RKO (cell line): ENCODE measurements at regions not wholly inside any gene's neighbourhood (a gene's known extent, or its start where the extent isn't known, plus 50 kb on each side); places are given as distances from the start of the nearest gene placed in this dataset.
"Not testable (repeated sequence)": the region's sequence is repeated elsewhere in the genome, so short reads cannot be mapped to it uniquely, and the experiment has no call there.

Experiments
- DNase-seq: peaks from one replicate; pipeline ENCODE4 v3.0.0-alpha.2; 2016; ENCODE audit warnings: low spot score

DNA sequence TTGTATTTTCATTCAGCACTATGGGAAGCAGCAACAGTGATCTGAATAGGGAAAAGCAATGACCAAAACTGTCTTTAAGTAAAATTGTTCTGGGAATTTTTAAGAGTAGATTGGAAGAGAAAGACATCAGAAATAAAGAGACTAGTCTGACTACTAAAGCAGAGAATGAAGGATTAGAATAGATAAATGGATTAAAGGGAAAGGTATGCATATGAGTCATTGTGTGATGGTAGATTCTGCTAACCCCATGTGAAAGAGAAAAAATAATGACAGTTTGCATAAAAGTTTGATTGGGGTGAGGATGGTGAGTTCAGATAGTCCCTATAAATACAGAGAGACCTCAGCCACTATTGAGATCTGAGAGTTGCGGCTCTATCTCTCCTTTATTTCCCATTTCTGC lies 139.6 kb upstream of the DCC start:
- DNase-seq = no peak

DNA sequence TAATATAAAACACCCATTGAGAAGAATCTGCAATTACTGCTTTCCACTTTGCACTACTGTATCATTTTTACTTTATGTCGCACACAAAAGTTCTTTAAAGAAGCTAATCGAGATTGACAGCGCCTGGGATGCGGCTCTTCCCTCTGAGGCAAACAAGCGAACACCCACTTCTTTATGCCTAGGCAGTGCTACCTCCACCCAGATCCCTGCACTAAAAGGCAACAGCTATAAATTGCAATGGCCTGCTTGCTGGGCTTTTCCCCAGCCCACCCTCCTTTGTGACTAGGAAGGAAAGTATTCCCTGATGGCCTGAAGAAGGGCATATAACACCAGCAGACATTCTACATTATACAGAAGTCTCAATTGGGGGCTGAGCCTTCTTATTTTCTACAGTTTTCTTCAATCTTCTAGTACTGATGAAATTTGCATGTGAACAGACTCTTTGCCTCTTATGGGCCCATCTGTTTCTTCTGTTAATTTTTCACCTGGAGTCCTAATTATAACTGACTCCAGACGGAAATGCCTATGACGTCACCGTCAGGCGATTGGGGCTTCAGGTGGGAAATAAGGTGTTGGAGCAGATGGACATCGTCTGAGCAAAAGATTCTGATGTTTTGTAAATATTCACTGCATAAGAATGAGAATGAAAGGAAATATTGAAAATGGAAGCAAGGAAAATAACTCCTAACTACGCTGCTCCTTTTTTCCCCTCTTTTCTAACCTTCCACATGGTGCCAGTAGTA lies 138.9 kb upstream of the DCC start:
- no peak for DNase-seq

DNA sequence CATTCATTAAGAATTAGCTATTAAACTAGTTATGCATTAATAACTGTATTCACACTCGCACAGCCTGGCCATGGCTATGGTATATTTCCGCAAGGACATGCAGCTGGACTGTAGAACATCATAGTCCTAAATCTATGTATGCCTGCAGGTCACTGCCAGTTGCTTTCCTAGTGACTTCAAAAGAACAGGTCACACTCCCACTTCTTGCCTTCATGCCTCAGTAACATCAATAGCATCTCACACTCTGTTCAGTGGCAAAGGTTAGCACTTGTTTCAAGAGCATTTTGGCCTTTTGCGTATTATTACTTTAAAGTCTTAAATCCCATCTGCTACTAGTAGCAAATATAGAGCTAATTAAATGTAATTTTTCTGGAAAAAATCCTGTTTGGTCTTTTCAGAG lies 131.4 kb upstream of the DCC start:
- no peak for DNase-seq

DNA sequence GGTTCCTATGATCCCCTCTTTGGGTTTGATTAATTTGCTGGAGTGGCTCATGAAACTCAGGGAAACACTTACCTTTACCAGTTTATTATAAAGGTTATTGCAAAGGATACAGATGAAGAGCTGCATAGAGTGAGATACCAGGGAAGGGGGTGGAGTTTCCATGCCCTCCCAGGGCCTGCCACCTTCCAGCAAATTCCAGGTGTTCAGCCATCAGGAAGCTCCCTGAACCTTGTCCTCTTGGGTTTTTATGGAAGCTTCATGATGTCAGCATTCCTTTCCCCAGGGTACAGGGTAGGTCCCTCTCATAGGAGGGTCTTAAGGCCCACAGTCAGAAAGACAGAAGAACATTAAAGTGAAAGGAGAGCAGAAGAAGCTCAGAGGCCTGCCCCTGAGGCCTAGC lies 123.9 kb upstream of the DCC start:
- no peak for DNase-seq

DNA sequence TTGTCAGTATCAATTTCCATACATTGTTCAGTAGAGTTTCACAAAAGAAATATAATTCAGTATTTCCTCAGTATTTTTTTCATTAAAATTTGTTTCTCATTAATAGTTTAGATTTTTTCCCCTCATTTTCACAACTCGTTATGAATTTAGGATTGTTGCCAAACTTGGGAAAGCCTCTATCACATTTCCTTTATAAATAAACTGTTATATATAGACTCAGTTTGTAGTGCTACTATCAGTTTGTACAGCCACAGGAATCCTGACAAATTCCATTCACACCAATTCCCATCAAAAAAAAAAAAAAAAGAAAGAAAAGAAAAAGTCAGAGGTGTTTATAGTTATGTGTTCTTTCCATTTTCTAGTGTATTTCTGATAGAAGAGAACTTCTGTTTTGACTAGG lies 123.3 kb upstream of the DCC start:
- DNase-seq = no peak

DNA sequence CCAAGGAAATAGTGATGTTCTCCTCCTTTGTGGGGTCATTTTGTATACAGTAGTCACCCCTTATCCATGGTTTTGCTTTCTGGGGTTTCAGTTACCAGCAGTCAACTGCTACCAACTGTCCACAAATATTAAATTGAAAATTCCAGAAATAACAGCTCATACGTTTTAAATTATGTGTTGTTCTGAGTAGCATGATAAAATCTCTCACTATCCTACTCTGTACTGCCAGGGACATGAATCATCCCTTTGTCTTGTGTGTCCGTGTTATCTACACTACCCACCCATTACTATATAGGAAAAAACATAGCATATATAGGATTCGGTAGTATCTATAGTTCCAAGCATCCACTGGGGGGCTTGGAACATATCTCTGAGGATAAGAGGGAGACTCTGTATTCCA lies 120.9 kb upstream of the DCC start:
- no peak for DNase-seq

DNA sequence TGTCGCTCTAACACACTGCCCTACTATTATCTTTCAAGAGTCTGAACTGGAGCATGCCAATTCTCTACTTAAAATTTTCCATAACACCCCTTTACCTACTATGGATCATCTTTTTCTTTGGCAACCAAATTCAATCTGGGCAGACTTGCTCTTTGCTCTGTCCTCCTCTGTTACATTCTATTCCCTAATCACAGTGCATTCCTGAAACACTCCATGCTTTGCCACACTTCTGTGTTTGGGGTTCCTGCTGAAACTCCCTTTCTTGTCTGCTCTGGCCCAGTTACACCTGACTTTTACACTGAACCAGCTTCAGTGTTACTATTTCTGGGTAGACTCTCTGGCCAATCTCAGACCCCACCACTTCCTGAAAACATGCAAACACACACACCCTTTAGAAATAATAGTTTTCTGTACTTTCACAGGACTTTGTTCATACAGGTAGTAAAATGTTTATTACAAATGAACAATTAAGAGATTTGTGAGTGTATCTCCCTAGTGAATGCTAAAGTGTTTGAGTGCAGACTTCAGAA lies 119.9 kb upstream of the DCC start:
- no peak for DNase-seq

DNA sequence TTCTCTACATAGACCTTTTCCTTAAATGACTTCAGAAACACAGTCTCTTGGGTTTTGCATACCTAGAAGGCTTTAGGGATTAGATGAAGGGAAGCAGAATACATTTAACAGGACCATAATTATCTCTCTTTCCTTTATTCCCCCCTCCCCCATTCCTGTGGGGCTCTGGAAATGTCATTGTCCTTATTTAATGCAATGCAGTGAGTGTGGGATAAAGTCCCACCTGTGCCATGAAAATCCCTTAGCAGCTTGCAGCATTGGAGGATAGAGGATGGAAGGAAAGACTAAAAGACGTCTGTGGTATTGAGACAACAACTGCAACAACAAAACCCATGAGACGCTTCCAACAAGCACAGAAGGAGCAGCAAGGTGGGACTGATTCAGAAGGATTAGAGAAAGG lies 117.8 kb upstream of the DCC start:
- DNase-seq = no peak

DNA sequence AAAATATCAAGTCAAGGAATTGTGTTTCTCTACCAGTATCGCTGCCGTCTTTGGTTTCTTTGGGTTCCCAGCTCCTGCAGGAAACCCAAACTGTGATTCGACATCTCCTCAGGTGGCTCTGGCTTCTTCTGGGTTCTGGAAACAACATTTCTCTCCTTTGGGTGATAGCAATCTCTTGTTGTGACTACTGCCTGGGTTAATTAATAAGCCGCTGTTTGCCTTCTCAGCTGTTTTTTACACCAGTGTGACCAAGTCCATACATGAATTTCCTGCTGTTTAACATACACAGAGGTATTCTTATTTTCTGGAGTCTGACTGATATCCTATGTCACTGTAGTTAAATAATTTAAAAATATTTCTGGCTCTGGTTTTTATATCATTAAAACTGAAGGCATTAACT lies 112.5 kb upstream of the DCC start:
- no peak for DNase-seq

DNA sequence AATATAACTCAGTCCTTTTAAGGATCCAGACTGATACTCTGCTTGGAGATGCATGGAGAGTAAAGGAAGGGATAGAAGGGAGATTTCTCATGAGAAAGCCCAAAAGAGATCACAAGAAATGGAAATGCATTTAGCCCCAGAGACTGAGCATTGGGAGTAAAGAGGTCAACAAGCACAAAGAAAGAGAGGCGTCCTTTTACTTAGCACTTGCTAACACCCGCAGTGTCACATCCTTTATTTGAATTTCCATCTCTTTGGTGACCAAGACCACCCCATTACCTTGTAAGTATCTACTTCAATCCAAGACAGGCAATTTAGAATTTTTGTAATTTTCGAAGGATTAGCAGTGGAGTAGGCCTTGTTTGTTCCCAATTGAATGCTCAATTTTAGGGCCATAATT lies 111.8 kb upstream of the DCC start:
- DNase-seq = no peak

DNA sequence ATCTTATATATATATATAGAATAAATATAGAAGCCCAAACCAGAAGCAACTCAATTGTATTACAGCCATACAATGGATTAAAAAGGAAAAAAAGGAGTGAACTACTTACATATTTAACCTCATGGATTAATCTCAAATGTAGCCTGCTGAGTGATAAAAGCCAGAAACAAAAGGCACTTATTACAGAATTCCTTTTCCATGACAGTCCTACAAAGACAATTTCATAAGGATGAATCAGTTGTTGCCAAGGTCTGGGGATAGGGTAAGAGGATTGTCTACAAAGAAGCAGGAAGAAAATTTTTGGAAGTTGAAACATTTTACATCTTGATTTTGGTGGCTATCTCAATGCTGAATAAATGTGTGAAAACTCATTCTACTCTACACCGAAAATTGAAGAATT lies 103.9 kb upstream of the DCC start:
- DNase-seq = no peak

DNA sequence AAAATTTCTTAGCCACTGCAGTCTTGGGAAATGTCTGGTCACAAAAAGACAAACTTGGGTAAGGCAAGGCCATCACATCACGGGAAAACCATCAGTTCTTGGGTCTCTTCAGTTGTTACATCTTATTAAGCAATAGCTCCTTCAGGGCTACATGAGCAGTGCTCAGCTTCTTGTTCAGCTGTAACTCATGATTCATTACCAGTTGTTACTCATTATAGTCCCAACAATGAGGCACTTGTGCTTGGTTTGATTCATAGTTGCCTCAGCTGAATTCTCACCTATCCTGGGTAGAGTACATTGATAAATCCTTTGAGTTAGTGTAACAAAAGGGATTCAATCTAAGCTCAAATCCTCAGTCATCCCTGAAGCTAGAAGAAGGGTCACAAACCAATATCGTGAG lies 102.4 kb upstream of the DCC start:
- peak; percentile 60 for DNase-seq

DNA sequence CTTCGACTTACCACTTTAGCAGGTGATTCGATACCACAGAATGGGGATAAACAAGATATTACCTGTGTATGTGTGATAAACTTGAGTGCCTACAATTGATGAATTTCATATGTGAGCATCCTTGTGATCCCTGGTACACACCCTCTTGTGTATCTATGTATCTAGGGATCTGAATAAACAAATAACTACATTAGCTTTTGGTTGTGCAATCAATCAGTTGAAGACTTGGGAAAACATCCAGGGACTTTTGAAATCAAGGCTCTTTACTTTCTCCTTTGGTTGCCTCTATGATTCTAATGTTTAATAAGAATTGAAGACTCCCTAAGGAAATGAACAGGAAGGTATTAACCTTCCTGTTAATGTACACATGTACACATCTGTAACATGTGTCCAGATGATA lies 97.3 kb upstream of the DCC start:
- no peak for DNase-seq

DNA sequence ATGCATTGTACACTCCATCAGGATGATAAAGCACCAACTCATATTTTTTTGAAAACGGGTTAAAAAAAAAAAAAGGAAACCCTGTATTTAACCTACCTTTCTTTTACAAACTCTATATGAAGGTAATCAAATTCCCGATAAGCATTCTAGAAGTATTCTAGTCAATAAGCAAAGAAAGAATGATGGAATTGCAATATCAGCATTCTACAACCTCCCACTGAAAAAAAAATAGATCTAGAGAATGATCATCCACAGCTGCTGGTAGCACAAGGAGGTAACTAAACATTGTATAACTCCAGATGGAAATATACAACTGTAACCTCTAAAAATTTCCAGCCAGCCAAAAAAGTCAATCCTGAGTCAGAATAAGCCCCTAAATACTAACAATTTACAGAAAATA lies 95.3 kb upstream of the DCC start:
- DNase-seq = no peak

DNA sequence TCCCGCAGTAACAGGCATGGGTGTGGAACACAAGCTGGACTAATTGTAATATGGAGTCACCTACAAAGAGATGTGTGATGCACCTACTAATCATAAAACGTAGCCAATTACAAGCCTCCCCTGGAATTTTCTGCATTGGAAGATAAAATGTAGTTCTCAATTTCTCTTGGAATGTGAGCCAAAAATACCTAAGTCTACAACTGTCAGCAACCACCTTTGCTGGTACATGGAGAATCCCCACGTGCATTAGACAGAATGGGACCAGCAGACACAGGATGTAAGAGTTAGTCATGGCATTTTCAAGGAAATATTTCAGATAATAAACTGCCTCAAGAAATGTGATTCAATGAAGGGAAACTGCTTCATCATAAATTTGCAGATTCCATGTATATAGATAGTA lies 85.6 kb upstream of the DCC start:
- DNase-seq = no peak

DNA sequence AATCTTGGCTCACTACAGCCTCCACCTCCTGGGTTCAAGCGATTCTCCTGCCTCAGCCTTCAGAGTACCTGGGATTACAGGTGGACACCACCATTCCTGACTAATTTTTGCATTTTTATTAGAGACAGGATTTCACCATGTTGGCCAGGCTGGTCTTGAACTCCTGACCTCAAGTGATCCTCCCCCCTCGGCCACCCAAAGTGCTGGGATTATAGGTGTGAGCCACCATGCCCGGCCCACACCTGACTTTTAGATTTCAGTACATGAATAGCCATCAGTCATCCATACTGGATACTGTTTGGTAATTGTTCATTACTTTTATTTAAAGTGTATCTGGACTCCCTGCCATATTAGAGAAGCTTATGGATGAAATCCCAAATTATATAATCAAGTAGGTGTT lies 82.6 kb upstream of the DCC start:
- DNase-seq = not testable (repeated sequence)

DNA sequence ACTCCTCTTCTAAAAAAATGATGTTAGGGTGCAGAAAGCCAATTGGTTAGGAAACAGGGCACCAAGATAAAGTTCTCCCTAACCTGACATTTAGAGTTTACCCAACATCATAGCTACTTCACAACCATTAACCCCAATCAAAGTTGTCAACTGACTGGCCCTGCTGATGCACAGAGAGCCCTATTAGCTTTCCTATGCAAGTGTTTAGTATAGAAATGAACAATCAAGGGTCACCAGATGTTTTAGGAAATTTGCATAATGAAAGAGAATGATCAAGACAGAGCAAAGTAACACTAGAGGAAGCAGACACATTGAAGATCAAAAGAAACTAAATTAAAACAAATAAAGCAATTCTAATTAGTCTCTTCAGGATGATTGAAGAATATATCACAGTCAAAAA lies 64.2 kb upstream of the DCC start:
- no peak for DNase-seq

DNA sequence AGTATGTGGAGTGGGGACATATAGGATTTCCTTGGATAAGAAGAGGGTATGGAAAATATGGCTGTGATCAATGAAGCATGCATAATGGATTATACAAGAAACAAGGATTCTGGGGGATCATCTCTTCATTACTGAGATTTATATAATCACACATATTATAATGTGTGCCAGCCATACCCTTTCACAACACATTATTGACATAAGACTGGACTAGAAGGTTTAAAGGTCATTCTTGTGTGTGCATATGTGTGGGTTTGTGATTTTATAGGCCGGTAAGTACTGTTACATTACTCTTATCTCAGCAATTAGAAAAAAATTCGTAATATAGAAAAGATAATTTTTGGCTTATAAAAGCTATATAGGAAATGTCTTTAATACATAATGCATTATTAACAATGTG lies 62.2 kb upstream of the DCC start:
- DNase-seq = no peak

DNA sequence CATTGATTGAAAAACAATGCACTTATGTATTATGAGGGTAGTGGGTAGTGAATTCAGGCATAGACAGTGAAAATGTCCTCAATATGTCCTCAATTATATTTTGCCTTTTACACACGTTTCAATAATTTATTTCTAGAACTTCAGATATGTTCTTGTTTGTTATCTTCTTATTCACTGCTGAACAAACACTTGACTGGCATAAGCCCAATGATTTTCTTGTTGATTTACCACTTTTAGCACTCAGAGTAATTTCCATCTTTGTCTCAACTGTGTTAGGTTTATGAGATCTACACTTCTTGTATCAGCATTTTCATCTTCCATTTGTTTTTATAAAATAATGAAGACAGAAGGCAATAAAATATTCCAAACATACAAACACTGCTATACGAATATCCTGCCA lies 61.8 kb upstream of the DCC start:
- no peak for DNase-seq

DNA sequence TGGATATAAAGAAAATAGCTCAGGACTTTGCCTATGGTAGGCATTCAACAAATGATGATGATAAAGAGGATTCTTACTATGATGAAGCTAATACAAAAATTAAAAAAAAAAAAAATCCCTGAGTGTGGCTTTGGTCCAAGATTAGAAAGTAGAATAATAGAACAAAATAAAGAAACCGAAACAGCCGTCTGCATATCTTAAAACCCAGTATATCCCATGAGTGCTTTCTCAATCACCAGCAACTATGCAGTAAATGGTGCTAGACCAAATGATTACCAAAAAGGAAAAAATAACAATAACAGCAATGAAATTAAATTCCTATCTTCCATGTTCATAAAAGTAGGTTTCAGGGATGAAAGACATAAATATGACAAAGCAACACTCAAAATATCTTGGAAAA lies 59.3 kb upstream of the DCC start:
- DNase-seq = no peak

DNA sequence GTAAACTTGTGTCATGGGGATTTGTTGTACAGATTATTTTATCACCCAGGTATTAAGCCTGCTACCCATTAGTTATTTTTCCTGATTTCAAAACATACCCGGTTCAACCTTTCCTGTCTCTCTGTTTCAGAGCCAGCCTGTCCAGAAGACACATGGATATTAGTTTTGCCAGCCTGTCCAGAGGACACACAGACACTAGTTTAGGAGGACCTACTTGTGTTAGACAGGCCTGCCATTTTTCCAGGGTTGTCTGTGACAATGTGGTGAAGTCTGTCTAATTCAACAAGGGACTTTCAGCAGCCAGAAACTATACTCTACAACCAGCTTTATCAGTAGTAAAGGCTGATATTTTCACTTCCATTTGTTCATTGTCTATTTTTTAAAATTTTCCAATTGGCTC lies 56.1 kb upstream of the DCC start:
- DNase-seq = no peak

DNA sequence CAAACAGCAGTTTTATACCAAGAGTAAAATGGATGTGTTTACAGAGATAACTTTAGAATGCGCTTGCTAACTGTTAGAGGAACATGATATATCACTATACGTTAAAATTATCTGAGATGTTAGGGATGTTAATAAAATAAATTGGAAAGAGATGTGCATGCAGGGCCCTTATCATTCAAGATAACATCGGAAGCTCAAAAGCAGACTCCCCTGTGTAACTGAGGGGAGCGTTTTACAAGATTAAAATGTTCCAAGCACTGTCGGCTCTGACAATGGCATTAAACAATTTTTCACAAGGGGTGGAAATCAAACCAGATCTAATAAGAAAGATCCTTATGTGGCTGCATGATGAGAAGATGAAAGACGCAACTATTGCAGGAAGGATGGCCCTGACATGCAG lies 53.3 kb upstream of the DCC start:
- DNase-seq = no peak

DNA sequence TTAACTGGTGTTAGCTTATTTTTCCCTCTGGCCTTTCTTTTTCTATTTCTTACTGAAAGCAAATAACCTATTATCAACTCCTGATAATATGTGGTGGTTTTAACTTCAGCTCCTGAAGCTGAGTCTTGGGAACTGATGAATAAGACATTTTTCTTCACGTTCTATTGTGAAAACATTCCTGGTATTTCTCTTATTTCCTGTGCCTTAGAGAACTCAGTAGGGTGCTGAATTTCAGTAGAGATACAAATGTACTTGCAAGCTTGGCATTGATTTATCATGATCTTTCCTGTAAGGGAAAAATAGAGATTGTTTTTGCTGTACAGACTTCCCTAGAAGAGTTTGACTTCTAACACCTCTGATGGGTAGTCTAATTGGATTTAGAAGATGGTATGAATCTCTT lies 52.8 kb upstream of the DCC start:
- DNase-seq = no peak

DNA sequence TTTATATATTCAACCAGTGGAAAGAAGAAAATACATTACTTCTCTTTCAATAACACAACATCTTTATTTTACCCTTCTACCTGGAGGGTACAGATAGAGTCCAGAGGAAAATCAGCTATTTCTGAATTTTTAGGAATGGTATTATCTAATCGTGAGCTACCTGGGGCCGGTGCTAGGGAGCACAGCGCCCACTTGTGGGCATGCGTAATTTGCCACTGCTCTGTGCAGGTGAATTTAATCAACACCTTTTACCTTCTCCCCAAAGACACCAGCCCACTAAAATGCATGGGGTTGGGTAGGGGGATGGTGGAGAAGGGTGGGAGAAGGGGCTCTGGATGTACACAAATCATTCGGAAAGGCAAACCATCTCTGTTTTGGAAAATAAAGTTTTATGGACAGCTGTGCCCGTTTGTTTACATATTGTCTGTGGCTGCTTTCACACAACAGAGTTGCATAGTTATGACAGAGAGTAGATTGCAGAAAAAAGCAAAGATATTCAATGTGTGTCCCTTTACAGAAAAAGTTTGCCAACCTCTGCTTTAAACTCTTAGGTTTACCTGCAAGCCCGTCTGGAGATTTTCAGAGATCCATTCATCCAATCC lies 51.5 kb upstream of the DCC start:
- DNase-seq = peak; percentile 8
